ENCODE measurements at regions not wholly inside any gene's neighbourhood (a gene's known extent, or its start where the extent isn't known, plus 50 kb on each side); places are given as distances from the start of the nearest gene placed in this dataset.

DNA sequence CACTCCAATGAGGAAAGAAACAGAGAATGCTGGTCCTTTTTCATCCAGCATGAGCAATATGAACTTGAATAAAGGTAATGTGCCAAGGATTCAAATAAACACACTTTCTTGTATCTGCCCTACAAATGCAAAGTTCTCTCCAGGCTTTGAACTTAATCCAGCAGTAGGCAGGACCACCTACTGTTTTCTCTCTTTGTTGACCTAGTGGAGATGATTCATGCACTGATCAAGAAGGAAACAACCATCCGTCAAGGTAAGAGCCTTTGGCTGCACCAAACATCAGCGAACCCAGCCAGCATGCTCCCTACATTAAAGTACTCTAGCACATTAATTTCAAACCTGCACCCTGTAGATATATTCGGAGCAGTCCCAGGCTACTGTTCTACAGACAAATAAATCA lies 489.3 kb downstream of the GALC start:
- Histone ChIP-seq H3K4me3 (no peak overlapping the region), H3K27me3 (no peaks in the 10 kb centered on the region), H3K4me1 (no peaks in the 10 kb centered on the region), H3K27ac (no peak overlapping the region), H3K36me3 (replicated peaks in 1 of 2; ENCODE audit: insufficient read depth in 1 of 2, low read depth in 2 of 2) (no peaks in the 10 kb centered on the region), H3K9me3 (no peaks in the 10 kb centered on the region)
- DNase-seq (no peak), ATAC-seq (no peak)
- no peak for TF ChIP-seq POLR2A (IDR thresholded peaks at IDR 0.05)
- TF ChIP-seq, protein P1, sequence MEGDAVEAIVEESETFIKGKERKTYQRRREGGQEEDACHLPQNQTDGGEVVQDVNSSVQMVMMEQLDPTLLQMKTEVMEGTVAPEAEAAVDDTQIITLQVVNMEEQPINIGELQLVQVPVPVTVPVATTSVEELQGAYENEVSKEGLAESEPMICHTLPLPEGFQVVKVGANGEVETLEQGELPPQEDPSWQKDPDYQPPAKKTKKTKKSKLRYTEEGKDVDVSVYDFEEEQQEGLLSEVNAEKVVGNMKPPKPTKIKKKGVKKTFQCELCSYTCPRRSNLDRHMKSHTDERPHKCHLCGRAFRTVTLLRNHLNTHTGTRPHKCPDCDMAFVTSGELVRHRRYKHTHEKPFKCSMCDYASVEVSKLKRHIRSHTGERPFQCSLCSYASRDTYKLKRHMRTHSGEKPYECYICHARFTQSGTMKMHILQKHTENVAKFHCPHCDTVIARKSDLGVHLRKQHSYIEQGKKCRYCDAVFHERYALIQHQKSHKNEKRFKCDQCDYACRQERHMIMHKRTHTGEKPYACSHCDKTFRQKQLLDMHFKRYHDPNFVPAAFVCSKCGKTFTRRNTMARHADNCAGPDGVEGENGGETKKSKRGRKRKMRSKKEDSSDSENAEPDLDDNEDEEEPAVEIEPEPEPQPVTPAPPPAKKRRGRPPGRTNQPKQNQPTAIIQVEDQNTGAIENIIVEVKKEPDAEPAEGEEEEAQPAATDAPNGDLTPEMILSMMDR (IDR thresholded peaks at IDR 0.05) = no peak
- WGBS, 2 donors = 64 to 80% methylated on average over 3 of the region's 3 CpGs
- intact Hi-C loops (cut with DNase I) = no loop called here

DNA sequence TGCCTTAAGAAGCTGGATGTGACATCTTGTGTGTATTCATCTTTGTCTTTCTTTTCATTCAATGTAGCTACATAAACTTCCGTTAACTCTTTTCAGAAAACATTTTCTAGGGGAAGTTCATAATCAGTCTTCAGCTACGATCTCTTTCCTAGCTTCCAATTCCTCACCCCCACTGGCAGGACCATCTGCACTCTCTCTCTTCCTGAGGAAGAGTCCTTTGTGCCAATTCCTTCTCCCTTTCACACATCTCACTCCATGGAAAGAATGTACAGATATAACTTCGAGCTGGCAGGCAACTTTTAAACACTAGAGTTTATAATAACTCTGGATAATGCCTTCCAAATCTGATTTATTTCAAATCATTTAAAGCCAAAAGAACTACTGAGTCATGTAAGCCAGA lies 495.7 kb downstream of the GALC start:
- Histone ChIP-seq H3K4me1 (no peaks in the 10 kb centered on the region), H3K4me3 (no peak overlapping the region), H3K27me3 (no peaks in the 10 kb centered on the region), H3K36me3 (replicated peaks in 1 of 2; ENCODE audit: insufficient read depth in 1 of 2, low read depth in 2 of 2) (no peaks in the 10 kb centered on the region), H3K27ac (no peak overlapping the region), H3K9me3 (no peaks in the 10 kb centered on the region)
- intact Hi-C loops (cut with DNase I) = no loop called here
- TF ChIP-seq, protein P1 (IDR thresholded peaks at IDR 0.05) = no peak
- TF ChIP-seq POLR2A (IDR thresholded peaks at IDR 0.05) = no peak
- DNase-seq (no peak), ATAC-seq (no peak)
- WGBS, 2 donors = 63 to 70% methylated on average over 3 of the region's 3 CpGs

DNA sequence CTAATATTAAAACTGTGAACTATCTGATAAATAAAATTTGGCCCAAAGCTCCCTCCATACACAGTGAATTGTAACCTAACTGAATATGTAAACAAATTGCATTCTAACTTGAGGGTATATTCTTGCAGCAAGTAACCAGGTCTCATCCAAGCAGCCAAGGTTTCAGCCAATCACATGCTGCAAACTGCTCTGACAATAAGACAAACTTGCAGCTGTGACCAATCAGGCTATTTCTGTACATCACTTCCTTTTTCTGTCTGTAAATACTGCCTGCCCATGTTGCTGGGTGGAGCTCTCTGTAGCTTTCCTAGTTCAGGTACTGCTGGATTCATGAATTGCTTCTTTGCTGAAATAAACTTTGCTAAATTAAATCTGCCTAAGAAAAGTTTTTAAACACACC lies 499.0 kb downstream of the GALC start:
- intact Hi-C loops (cut with DNase I) = no loop called here
- Histone ChIP-seq H3K36me3 (replicated peaks in 1 of 2; ENCODE audit: insufficient read depth in 1 of 2, low read depth in 2 of 2) (no peaks in the 10 kb centered on the region), H3K9me3 (no peaks in the 10 kb centered on the region), H3K27ac (no peak overlapping the region), H3K4me3 (no peak overlapping the region), H3K4me1 (peaks cover 5% of the 10 kb centered on the region), H3K27me3 (no peaks in the 10 kb centered on the region)
- DNase-seq = no peak
- TF ChIP-seq, protein P1 (IDR thresholded peaks at IDR 0.05) = no peak
- no peak for TF ChIP-seq POLR2A (IDR thresholded peaks at IDR 0.05)
- no peak for ATAC-seq

DNA sequence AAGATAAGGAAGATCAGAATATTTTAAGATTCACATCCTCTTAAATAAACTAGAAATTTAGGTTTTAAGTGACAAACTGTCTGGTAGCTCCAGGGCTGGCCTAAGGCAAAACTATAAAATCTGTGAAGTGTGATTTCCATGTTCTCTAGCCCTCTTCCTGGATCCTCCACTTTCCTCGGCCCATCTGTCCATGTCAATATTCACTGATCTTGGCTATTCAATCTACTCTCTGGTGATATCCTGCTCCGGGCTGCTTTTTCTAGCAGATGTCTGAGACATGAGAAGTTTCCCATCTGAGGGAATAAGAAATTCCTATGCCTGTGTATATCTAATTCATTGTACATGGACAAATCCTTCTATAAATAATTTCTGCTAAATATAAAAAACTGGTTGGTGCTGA lies 500.4 kb downstream of the GALC start:
- intact Hi-C loops (cut with DNase I) = no loop called here
- no peaks in the 10 kb centered on the region for H3K36me3 ChIP-seq (replicated peaks in 1 of 2; ENCODE audit: insufficient read depth in 1 of 2, low read depth in 2 of 2)
- ATAC-seq (no peak), DNase-seq (no peak)
- no peak overlapping the region for H3K4me3 ChIP-seq
- TF ChIP-seq POLR2A (IDR thresholded peaks at IDR 0.05) = no peak
- TF ChIP-seq, protein P1 (IDR thresholded peaks at IDR 0.05) = no peak
- no peaks in the 10 kb centered on the region for H3K9me3 ChIP-seq
- no peaks in the 10 kb centered on the region for H3K27me3 ChIP-seq
- no peak overlapping the region for H3K27ac ChIP-seq
- WGBS, 2 donors = 44 to 48% methylated on average over 2 of the region's 2 CpGs
- peaks cover 9% of the 10 kb centered on the region for H3K4me1 ChIP-seq

DNA sequence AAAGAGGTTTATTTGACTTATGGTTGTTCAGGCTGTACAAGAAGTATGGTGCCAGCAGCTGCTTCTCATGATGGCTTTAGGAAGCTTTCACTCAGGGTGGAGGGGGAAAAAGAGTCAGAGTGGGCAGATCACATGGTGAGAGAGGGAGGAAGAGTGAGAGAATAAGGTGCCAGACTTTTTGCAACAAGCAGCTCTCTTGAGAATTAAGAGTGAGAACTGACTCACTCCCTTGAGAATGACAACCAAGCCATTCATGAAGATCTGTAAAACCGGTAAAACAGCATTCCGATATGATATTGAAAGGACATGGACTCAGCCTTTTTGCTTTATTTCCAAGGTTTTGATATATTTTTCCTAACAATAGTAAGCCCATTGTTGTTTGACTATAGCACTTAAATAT lies 501.2 kb downstream of the GALC start:
- WGBS, 2 donors = 68 to 76% methylated on average over 2 of the region's 2 CpGs
- ATAC-seq = no peak

More for the DNA sequence above, 501.2 kb downstream of the GALC start:
- no peak for DNase-seq
- Histone ChIP-seq H3K36me3 (replicated peaks in 1 of 2; ENCODE audit: insufficient read depth in 1 of 2, low read depth in 2 of 2) (no peaks in the 10 kb centered on the region), H3K4me3 (no peak overlapping the region), H3K4me1 (peaks cover 9% of the 10 kb centered on the region), H3K27ac (no peak overlapping the region), H3K9me3 (no peaks in the 10 kb centered on the region), H3K27me3 (no peaks in the 10 kb centered on the region)
- TF ChIP-seq, protein P1 (IDR thresholded peaks at IDR 0.05) = no peak
- no peak for TF ChIP-seq POLR2A (IDR thresholded peaks at IDR 0.05)
- intact Hi-C loops (cut with DNase I) = no loop called here

All from body of pancreas (tissue), 4 donors.